Astrocyte (in vitro differentiated cells and primary cell): ENCODE measurements at regions not wholly inside any gene's neighbourhood (a gene's known extent, or its start where the extent isn't known, plus 50 kb on each side); places are given as distances from the start of the nearest gene placed in this dataset.

Experiments
- DNase-seq: peaks from one replicate; pipeline ENCODE4 v3.0.0-alpha.2; 2010; ENCODE audit warnings: low read depth
- FAIRE-seq: peaks from 2 replicates; lab custom pipeline; 2011; peaks lifted over from hg19 to GRCh38; lab: Jason Lieb, UNC
- H2AFZ ChIP-seq: 2 replicates; pipeline ENCODE4 v1.6.0; 2012; ENCODE audit warnings: low read depth, low read length, inconsistent platforms
- H3K27ac ChIP-seq: 2 replicates; pipeline ENCODE4 v1.5.1; 2011; ENCODE audit warnings: low read depth, low read length, inconsistent platforms
- H3K27me3 ChIP-seq: 2 replicates; pipeline ENCODE4 v1.6.0; 2011; ENCODE audit warnings: low read length, inconsistent platforms; ENCODE audit not compliant: insufficient read depth
- H3K36me3 ChIP-seq: 2 replicates; pipeline ENCODE4 v1.5.1; 2011; ENCODE audit warnings: low read length, inconsistent platforms; ENCODE audit not compliant: insufficient read depth
- H3K4me1 ChIP-seq: 2 replicates; pipeline ENCODE4 v1.5.1; 2011; ENCODE audit warnings: low read length, inconsistent platforms; ENCODE audit not compliant: insufficient read depth
- H3K4me2 ChIP-seq: 2 replicates; pipeline ENCODE4 v1.6.0; 2012; ENCODE audit warnings: low read length, inconsistent platforms
- H3K4me3 ChIP-seq: 2 replicates; pipeline ENCODE4 v1.5.1; 2011; ENCODE audit warnings: low read depth, mild to moderate bottlenecking, low read length, inconsistent platforms; ENCODE audit not compliant: insufficient read depth
- H3K79me2 ChIP-seq: 2 replicates; pipeline ENCODE4 v1.6.0; 2012; ENCODE audit warnings: mild to moderate bottlenecking, low read length, inconsistent platforms; ENCODE audit not compliant: insufficient read depth
- H3K9ac ChIP-seq: 2 replicates; pipeline ENCODE4 v1.6.0; 2012; ENCODE audit warnings: mild to moderate bottlenecking, low read length, inconsistent platforms
- H3K9me3 ChIP-seq: 2 replicates; pipeline ENCODE4 v1.5.1; 2012; ENCODE audit warnings: low read depth, mild to moderate bottlenecking, low read length, inconsistent platforms; ENCODE audit not compliant: insufficient read depth
- H4K20me1 ChIP-seq: 2 replicates; pipeline ENCODE4 v1.6.0; 2012; ENCODE audit warnings: low read length, inconsistent platforms; ENCODE audit not compliant: insufficient read depth
- H3K27ac Mint-ChIP-seq: one replicate; pipeline ENCODE4 v1.8.0; 2021; ENCODE audit warnings: mild to moderate bottlenecking, mixed read lengths; ENCODE audit not compliant: unreplicated experiment
- H3K27me3 Mint-ChIP-seq: one replicate; pipeline ENCODE4 v1.8.0; 2021; ENCODE audit warnings: low read depth, mixed read lengths; ENCODE audit not compliant: unreplicated experiment
- H3K36me3 Mint-ChIP-seq: one replicate; pipeline ENCODE4 v1.8.0; 2021; ENCODE audit warnings: low read depth, mixed read lengths; ENCODE audit not compliant: unreplicated experiment
- H3K4me1 Mint-ChIP-seq: one replicate; pipeline ENCODE4 v1.8.0; 2021; ENCODE audit warnings: low read depth, mixed read lengths; ENCODE audit not compliant: unreplicated experiment
- H3K4me3 Mint-ChIP-seq: one replicate; pipeline ENCODE4 v1.8.0; 2021; ENCODE audit warnings: mild to moderate bottlenecking, moderate library complexity, mixed read lengths; ENCODE audit not compliant: unreplicated experiment
- H3K9me3 Mint-ChIP-seq: one replicate; pipeline ENCODE4 v1.8.0; 2021; ENCODE audit warnings: mild to moderate bottlenecking, mixed read lengths; ENCODE audit not compliant: unreplicated experiment
- EZH2 ChIP-seq: IDR thresholded peaks from 2 replicates; pipeline ENCODE4 v1.6.1; 2012; ENCODE audit warnings: mild to moderate bottlenecking, low read length, inconsistent platforms; ENCODE audit not compliant: insufficient read depth
- TF ChIP-seq, protein P1 (sequence below): IDR thresholded peaks from 2 replicates; pipeline ENCODE4 v1.5.1; 2011; ENCODE audit warnings: low read depth, mild to moderate bottlenecking, inconsistent platforms, low read length, moderate library complexity; ENCODE audit not compliant: insufficient read depth

GRCh38 chr6:121896363-121896762, 460.9 kb downstream of the GJA1 start:
- DNase-seq (peak; percentile 64), FAIRE-seq (no peak)
- peaks cover 6% of the 10 kb centered on the region for H3K4me1 ChIP-seq
- H3K79me2 ChIP-seq, result no peaks in the 10 kb centered on the region
- no peak overlapping the region for H3K4me3 ChIP-seq
- H3K9me3 ChIP-seq, result no peaks in the 10 kb centered on the region
- peaks cover 16% of the 10 kb centered on the region for H3K4me1 Mint-ChIP-seq
- H3K27me3 Mint-ChIP-seq, result no peaks in the 10 kb centered on the region
- H3K36me3 ChIP-seq, result no peaks in the 10 kb centered on the region
- H3K36me3 Mint-ChIP-seq, result no peaks in the 10 kb centered on the region
- H3K27me3 ChIP-seq, result no peaks in the 10 kb centered on the region
- H3K4me2 ChIP-seq, result no peak overlapping the region
- no peak overlapping the region for H3K9ac ChIP-seq
- no peak overlapping the region for H2AFZ ChIP-seq
- TF ChIP-seq EZH2, result no peak
- TF ChIP-seq, protein P1, sequence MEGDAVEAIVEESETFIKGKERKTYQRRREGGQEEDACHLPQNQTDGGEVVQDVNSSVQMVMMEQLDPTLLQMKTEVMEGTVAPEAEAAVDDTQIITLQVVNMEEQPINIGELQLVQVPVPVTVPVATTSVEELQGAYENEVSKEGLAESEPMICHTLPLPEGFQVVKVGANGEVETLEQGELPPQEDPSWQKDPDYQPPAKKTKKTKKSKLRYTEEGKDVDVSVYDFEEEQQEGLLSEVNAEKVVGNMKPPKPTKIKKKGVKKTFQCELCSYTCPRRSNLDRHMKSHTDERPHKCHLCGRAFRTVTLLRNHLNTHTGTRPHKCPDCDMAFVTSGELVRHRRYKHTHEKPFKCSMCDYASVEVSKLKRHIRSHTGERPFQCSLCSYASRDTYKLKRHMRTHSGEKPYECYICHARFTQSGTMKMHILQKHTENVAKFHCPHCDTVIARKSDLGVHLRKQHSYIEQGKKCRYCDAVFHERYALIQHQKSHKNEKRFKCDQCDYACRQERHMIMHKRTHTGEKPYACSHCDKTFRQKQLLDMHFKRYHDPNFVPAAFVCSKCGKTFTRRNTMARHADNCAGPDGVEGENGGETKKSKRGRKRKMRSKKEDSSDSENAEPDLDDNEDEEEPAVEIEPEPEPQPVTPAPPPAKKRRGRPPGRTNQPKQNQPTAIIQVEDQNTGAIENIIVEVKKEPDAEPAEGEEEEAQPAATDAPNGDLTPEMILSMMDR, result no peak
- peak overlapping the region; percentile 72 for H3K27ac Mint-ChIP-seq
- no peaks in the 10 kb centered on the region for H3K9me3 Mint-ChIP-seq
- H3K4me3 Mint-ChIP-seq, result no peak overlapping the region
- no peak overlapping the region for H3K27ac ChIP-seq
- H4K20me1 ChIP-seq, result no peaks in the 10 kb centered on the region

DNA sequence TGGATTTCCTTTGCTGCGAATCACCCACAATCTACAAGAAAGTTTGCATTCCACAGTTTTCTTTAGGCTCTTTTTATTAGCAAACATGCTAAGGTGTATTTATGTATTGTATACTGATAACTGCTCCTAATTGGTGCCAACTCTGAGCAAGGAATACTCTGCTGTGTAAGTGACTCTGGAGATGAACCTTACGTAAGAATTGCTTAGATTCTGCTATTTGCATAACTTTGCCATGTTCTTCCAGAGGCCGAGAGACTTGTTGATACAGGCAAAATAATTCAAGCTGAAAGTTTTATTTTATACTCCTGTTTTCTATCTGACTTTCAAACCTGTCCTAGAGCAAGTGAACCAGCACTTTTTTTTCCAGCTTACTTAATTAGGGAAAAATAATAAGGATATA, 461.3 kb downstream of the GJA1 start:
- H3K79me2 ChIP-seq, result no peaks in the 10 kb centered on the region
- DNase-seq, result no peak
- FAIRE-seq, result no peak
- no peak overlapping the region for H2AFZ ChIP-seq
- no peak overlapping the region for H3K27ac ChIP-seq
- no peaks in the 10 kb centered on the region for H3K36me3 ChIP-seq
- peaks cover 6% of the 10 kb centered on the region for H3K4me1 ChIP-seq
- no peaks in the 10 kb centered on the region for H3K27me3 ChIP-seq
- no peak overlapping the region for H3K4me2 ChIP-seq
- Mint-ChIP-seq H3K27ac (peak overlapping the region; percentile 72), H3K9me3 (no peaks in the 10 kb centered on the region), H3K4me3 (no peak overlapping the region), H3K36me3 (no peaks in the 10 kb centered on the region), H3K27me3 (no peaks in the 10 kb centered on the region), H3K4me1 (peaks cover 16% of the 10 kb centered on the region)
- no peaks in the 10 kb centered on the region for H3K9me3 ChIP-seq
- no peak overlapping the region for H3K4me3 ChIP-seq
- H4K20me1 ChIP-seq, result no peaks in the 10 kb centered on the region
- TF ChIP-seq EZH2, result no peak
- TF ChIP-seq, protein P1, result no peak
- H3K9ac ChIP-seq, result no peak overlapping the region

GRCh38 chr6:121897337-121897760, 461.9 kb downstream of the GJA1 start:
- Histone ChIP-seq H3K27me3 (no peaks in the 10 kb centered on the region), H4K20me1 (no peaks in the 10 kb centered on the region), H3K79me2 (no peaks in the 10 kb centered on the region), H3K4me2 (no peak overlapping the region), H3K27ac (no peak overlapping the region), H3K9me3 (no peaks in the 10 kb centered on the region), H2AFZ (no peak overlapping the region), H3K4me3 (no peak overlapping the region), H3K4me1 (peaks cover 6% of the 10 kb centered on the region), H3K9ac (no peak overlapping the region), H3K36me3 (no peaks in the 10 kb centered on the region)
- no peak for FAIRE-seq
- no peaks in the 10 kb centered on the region for H3K27me3 Mint-ChIP-seq
- peak overlapping the region; percentile 10 for H3K27ac Mint-ChIP-seq
- no peaks in the 10 kb centered on the region for H3K9me3 Mint-ChIP-seq
- H3K36me3 Mint-ChIP-seq, result no peaks in the 10 kb centered on the region
- H3K4me3 Mint-ChIP-seq, result no peak overlapping the region
- H3K4me1 Mint-ChIP-seq, result peaks cover 16% of the 10 kb centered on the region
- no peak for TF ChIP-seq EZH2
- TF ChIP-seq, protein P1, result no peak
- peak; percentile 79 for DNase-seq
